Prostate gland (tissue), 2 donors: ENCODE measurements at regions not wholly inside any gene's neighbourhood (a gene's known extent, or its start where the extent isn't known, plus 50 kb on each side); places are given as distances from the start of the nearest gene placed in this dataset.

Experiments used
- DNase-seq: peaks from one replicate; pipeline ENCODE4 v3.0.0-alpha.2; 2019; ENCODE audit warnings: low spot score
- H3K27ac ChIP-seq, 2 donors: fragments of 200-600 bp; sonication (generic); 2 replicates each; pipeline ENCODE4 v1.5.1; 2017 to 2019
- H3K27me3 ChIP-seq: fragments of 200-600 bp; sonication (generic); replicated peaks from 2 replicates; pipeline ENCODE4 v1.5.1; 2019; ENCODE audit not compliant: insufficient read depth
- H3K36me3 ChIP-seq, 2 donors: fragments of 200-600 bp; sonication (generic); 1 replicate in 1 of 2; 2 replicates in 1 of 2; pipeline versions ENCODE4 v1.5.1 to v1.8.1; 2017 to 2019
- H3K4me1 ChIP-seq: fragments of 200-600 bp; sonication (generic); replicated peaks from 2 replicates; pipeline ENCODE4 v1.5.1; 2019
- H3K4me3 ChIP-seq, 2 donors: fragments of 200-600 bp; sonication (generic); 2 replicates each; pipeline ENCODE4 v1.5.1; 2017 to 2019
- H3K9me3 ChIP-seq: fragments of 200-600 bp; sonication (generic); 2 replicates; pipeline ENCODE4 v1.5.1; 2017
- CTCF ChIP-seq, 4 experiments: fragments of 200-600 bp in 2 of 4; fragments of 450-650 bp in 2 of 4; sonication (generic) in 2 of 4; IDR thresholded peaks; 1 replicate in 3 of 4; 2 replicates in 1 of 4; pipeline ENCODE4 v1.5.1; 2016 to 2019; ENCODE audit warnings: antibody characterized with exemption in 4 of 4, mild to moderate bottlenecking in 2 of 4, moderate library complexity in 2 of 4
- POLR2A ChIP-seq: fragments of 450-650 bp; IDR thresholded peaks from one replicate; pipeline ENCODE4 v1.6.1; 2016; ENCODE audit warnings: antibody characterized with exemption, mild to moderate bottlenecking
- POLR2AphosphoS5 ChIP-seq: sonication (generic); formaldehyde crosslinking; IDR thresholded peaks from one replicate; pipeline ENCODE4 v1.6.1; 2017; ENCODE audit warnings: antibody characterized with exemption
- WGBS: methylation state at CpG from one replicate; pipeline ENCODE4 v1.1.5; 2018; 5-methylcytosine and 5-hydroxymethylcytosine counted together
- intact Hi-C: fragments of 100-400 bp; cut with DNase I; formaldehyde crosslinking; loops from one replicate; pipeline ENCODE4 v1.14.2; 2022

GRCh38 chr5:96318569-96319110, 114.4 kb downstream of the PCSK1 start:
- H3K36me3 ChIP-seq: no peaks in the 10 kb centered on the region
- no peak overlapping the region for H3K27ac ChIP-seq
- H3K4me3 ChIP-seq: no peak overlapping the region
- DNase-seq: no peak
- 75% methylated on average over 1 of the region's 1 CpG for WGBS
- no peaks in the 10 kb centered on the region for H3K9me3 ChIP-seq
- TF ChIP-seq CTCF (IDR thresholded peaks at IDR 0.05) (no peak), POLR2AphosphoS5 (peak; percentile 6)
- no peaks in the 10 kb centered on the region for H3K27me3 ChIP-seq
- intact Hi-C loops: no loop called here
- peaks cover 3% of the 10 kb centered on the region for H3K4me1 ChIP-seq

GRCh38 chr5:96317945-96318344, 115.1 kb downstream of the PCSK1 start:
- no peaks in the 10 kb centered on the region for H3K27me3 ChIP-seq
- DNase-seq: no peak
- no peak overlapping the region for H3K4me3 ChIP-seq
- H3K9me3 ChIP-seq: no peaks in the 10 kb centered on the region
- intact Hi-C loops: no loop called here
- 92% methylated on average over 3 of the region's 3 CpGs for WGBS
- no peak for TF ChIP-seq POLR2A
- TF ChIP-seq CTCF (IDR thresholded peaks at IDR 0.05): no peak
- TF ChIP-seq POLR2AphosphoS5: no peak
- no peak overlapping the region for H3K27ac ChIP-seq
- H3K4me1 ChIP-seq: peaks cover 3% of the 10 kb centered on the region
- H3K36me3 ChIP-seq: no peaks in the 10 kb centered on the region

- no peaks in the 10 kb centered on the region for H3K27me3 ChIP-seq
- H3K27ac ChIP-seq: no peak overlapping the region
- no peak overlapping the region for H3K4me3 ChIP-seq
- intact Hi-C loops: no loop called here
- 51% methylated on average over 2 of the region's 2 CpGs for WGBS
- no peaks in the 10 kb centered on the region for H3K36me3 ChIP-seq
- H3K4me1 ChIP-seq: peaks cover 3% of the 10 kb centered on the region
- TF ChIP-seq CTCF (IDR thresholded peaks at IDR 0.05) (no peak), POLR2A (no peak), POLR2AphosphoS5 (no peak)
- no peak for DNase-seq
- no peaks in the 10 kb centered on the region for H3K9me3 ChIP-seq
These were observed 116.6 kb downstream of the PCSK1 start for GRCh38 chr5:96316487-96316886.

- Histone ChIP-seq H3K9me3 (no peaks in the 10 kb centered on the region), H3K4me1 (no peaks in the 10 kb centered on the region), H3K27me3 (no peaks in the 10 kb centered on the region), H3K27ac (no peak overlapping the region), H3K4me3 (no peak overlapping the region), H3K36me3 (no peaks in the 10 kb centered on the region)
- no peak for TF ChIP-seq CTCF (IDR thresholded peaks at IDR 0.05)
- no peak for TF ChIP-seq POLR2AphosphoS5
- TF ChIP-seq POLR2A: no peak
- DNase-seq: no peak
- intact Hi-C loops: no loop called here
These were observed 117.0 kb downstream of the PCSK1 start for GRCh38 chr5:96316017-96316416.

GRCh38 chr5:96315431-96315830, 117.6 kb downstream of the PCSK1 start:
- Histone ChIP-seq H3K9me3 (no peaks in the 10 kb centered on the region), H3K27ac (no peak overlapping the region), H3K27me3 (no peaks in the 10 kb centered on the region), H3K36me3 (no peaks in the 10 kb centered on the region), H3K4me3 (no peak overlapping the region), H3K4me1 (no peaks in the 10 kb centered on the region)
- no peak for DNase-seq
- intact Hi-C loops: no loop called here
- no peak for TF ChIP-seq CTCF (IDR thresholded peaks at IDR 0.05)
- no peak for TF ChIP-seq POLR2AphosphoS5
- no peak for TF ChIP-seq POLR2A
